Upper lobe of left lung (tissue), 6 donors: ENCODE measurements at regions not wholly inside any gene's neighbourhood (a gene's known extent, or its start where the extent isn't known, plus 50 kb on each side); places are given as distances from the start of the nearest gene placed in this dataset.

ENCODE experiments used
- ATAC-seq, 2 donors: fragments of 200-7000 bp; cut with Tn5 transposase; one replicate each; pipeline ENCODE4 v1.9.1; 2022; ENCODE audit warnings: mild to moderate bottlenecking in 2 of 2, moderate library complexity in 2 of 2; ENCODE audit not compliant: low FRiP score in 2 of 2
- DNase-seq, 2 donors: peaks; one replicate each; pipeline ENCODE4 v3.0.0-alpha.2; 2019 to 2020
- H3K27ac ChIP-seq, 4 donors: fragments of 200-600 bp; sonication (generic); one replicate each; pipeline ENCODE4 v1.5.1; 2016 to 2019
- H3K27me3 ChIP-seq, 4 donors: fragments of 200-600 bp; sonication (generic); one replicate each; pipeline ENCODE4 v1.5.1; 2017 to 2019
- H3K36me3 ChIP-seq, 4 donors: fragments of 200-600 bp; sonication (generic); one replicate each; pipeline ENCODE4 v1.5.1; 2016 to 2019
- H3K4me1 ChIP-seq, 4 donors: fragments of 200-600 bp; sonication (generic); one replicate each; pipeline ENCODE4 v1.5.1; 2018 to 2019
- H3K4me3 ChIP-seq, 4 donors: fragments of 200-600 bp; sonication (generic); one replicate each; pipeline ENCODE4 v1.5.1; 2017 to 2019; ENCODE audit warnings: mild to moderate bottlenecking in 2 of 4, moderate library complexity in 1 of 4
- H3K9me3 ChIP-seq, 4 donors: fragments of 200-600 bp; sonication (generic); one replicate each; pipeline ENCODE4 v1.5.1; 2018 to 2019
- EP300 ChIP-seq, 4 donors: sonication (generic); formaldehyde crosslinking; IDR thresholded peaks; one replicate each; pipeline ENCODE4 v1.5.1; 2017; ENCODE audit warnings: antibody characterized with exemption in 4 of 4, control low read depth in 2 of 4
- POLR2A ChIP-seq, 4 donors: fragments of 450-650 bp; IDR thresholded peaks; one replicate each; pipeline ENCODE4 v1.5.1; 2016 to 2017; ENCODE audit warnings: antibody characterized with exemption in 4 of 4, mild to moderate bottlenecking in 2 of 4
- POLR2AphosphoS5 ChIP-seq, 2 donors: sonication (generic); formaldehyde crosslinking; IDR thresholded peaks; one replicate each; pipeline ENCODE4 v1.5.1; 2017; ENCODE audit warnings: antibody characterized with exemption in 2 of 2
- WGBS, 2 donors: methylation state at CpG; one replicate each; pipeline ENCODE4 v1.1.5; 2017 to 2018; 5-methylcytosine and 5-hydroxymethylcytosine counted together
- TF ChIP-seq, protein P1 (sequence below), 6 experiments: fragments of 450-650 bp in 4 of 6; fragments of 200-600 bp in 2 of 6; sonication (generic) in 2 of 6; IDR thresholded peaks; one replicate each; pipeline ENCODE4 v1.5.1; 2016 to 2019; ENCODE audit warnings: antibody characterized with exemption in 6 of 6
- donor health status: DM: no; HTN: no; CAD: no; lungs with moderate emphysema.
- donor health status: DM: no; HTN: yes; CAD: no; lungs with severe emphysema.

DNA sequence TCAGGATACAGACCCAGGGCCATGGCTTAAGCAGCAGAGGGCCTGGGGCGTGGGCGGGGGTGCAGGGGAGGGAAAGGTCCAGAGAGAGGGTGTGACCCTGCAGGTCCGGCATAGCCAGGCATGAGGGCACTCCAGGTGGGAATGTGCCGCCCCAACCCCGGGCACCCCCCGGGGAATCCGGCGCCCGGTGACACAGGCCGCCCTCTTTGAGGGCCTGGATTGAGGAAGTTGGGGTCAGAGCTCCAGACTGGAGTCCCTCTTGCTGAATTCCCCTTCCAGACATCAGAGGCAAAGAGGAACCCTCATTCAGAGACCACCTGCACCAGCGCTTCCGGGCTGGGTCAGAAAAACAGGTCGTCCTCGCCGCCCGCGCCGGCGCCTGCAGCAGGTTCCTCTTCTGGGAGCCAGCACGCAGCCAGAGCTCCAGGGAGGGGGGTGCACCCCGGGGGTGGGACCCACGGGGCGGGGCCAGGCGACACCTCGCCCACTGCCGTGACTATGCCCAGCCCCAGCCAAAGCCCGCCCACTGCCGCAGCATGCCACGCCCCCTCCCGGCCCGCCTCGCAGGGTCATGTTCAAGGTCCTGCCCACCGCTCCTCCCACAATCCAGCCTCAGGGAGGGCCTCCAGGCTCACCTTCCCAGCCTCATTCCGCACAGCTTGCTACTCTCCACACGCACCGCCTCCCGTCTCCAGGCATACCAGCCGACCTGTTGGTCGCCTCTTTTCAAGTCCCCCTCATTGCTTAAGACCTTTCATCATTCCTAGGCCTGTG lies 98.3 kb upstream of the ID2 start:
- Histone ChIP-seq H3K4me1 (peaks cover 6 to 28% (median 13%) of the 10 kb centered on the region in 4 donors), H3K27me3 (no peaks in the 10 kb centered on the region), H3K4me3 (peak overlapping the region in 3 of 4 donors; percentile 20 to 29 (median 27)), H3K27ac (peak overlapping the region; percentile 19 to 77 (median 62)), H3K36me3 (no peaks in the 10 kb centered on the region), H3K9me3 (no peaks in the 10 kb centered on the region)
- 41 to 53% methylated on average over 31 to 34 of the region's 39 CpGs for WGBS, 2 donors
- TF ChIP-seq, protein P1, sequence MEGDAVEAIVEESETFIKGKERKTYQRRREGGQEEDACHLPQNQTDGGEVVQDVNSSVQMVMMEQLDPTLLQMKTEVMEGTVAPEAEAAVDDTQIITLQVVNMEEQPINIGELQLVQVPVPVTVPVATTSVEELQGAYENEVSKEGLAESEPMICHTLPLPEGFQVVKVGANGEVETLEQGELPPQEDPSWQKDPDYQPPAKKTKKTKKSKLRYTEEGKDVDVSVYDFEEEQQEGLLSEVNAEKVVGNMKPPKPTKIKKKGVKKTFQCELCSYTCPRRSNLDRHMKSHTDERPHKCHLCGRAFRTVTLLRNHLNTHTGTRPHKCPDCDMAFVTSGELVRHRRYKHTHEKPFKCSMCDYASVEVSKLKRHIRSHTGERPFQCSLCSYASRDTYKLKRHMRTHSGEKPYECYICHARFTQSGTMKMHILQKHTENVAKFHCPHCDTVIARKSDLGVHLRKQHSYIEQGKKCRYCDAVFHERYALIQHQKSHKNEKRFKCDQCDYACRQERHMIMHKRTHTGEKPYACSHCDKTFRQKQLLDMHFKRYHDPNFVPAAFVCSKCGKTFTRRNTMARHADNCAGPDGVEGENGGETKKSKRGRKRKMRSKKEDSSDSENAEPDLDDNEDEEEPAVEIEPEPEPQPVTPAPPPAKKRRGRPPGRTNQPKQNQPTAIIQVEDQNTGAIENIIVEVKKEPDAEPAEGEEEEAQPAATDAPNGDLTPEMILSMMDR (IDR thresholded peaks at IDR 0.05), result peak in 1 of 6 experiments; percentile 15
- TF ChIP-seq POLR2A (IDR thresholded peaks at IDR 0.05) (peak in 2 of 4 donors; percentile 30 to 67), EP300 (IDR thresholded peaks at IDR 0.05) (no peak), POLR2AphosphoS5 (IDR thresholded peaks at IDR 0.05) (peak in 1 of 2 donors; percentile 50)
- peak; percentile 99 for DNase-seq
- ATAC-seq, result peak; percentile 96 to 98

DNA sequence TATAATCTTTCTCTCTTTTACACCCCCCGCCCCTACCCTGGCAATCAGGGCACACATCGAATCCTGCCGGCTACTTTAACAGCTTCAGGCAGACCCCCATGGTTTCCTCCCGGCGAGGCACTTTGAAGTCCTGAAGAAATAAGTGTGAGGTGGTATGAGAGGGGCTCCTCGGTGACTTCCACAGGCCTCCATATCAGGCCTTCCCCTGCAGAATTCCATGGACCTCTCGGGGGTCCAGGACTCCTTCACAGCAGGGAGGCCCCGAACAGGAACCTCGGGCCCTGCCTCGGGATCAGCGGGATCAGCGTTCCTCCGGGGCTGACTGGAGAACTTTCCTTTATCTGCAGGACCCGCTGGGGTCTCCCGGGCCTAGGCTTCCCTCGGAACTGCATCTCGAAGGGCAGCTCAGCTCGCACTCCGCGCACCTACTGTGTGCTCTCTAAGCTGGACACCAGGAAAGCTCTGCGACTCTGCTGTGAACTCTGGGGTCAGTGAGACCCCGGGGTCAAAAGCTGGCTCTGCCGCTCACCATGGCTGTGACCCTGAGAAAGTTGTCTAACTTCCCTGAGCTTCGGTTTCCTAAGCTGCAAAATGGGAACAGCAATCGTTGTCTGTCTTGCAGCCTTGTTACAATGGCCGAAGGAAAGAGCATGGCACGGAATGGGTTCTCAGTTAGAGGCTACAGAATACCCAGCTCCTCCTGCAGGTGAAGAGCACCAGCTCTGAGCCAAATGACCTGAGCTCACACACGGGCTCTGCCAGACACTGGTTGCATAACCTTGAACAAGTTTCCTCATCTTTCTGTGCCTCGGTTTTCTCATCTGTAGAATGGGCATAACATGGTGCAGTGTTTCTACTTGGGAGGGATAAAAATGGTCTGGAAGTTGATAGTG lies 97.4 kb upstream of the ID2 start:
- no peaks in the 10 kb centered on the region for H3K36me3 ChIP-seq
- H3K9me3 ChIP-seq, result no peaks in the 10 kb centered on the region
- peak overlapping the region in 2 of 4 donors; percentile 20 to 29 for H3K4me3 ChIP-seq
- H3K27me3 ChIP-seq, result no peaks in the 10 kb centered on the region
- H3K27ac ChIP-seq, result peak overlapping the region in 2 of 4 donors; percentile 66 to 77
- peaks cover 6 to 28% (median 13%) of the 10 kb centered on the region in 4 donors for H3K4me1 ChIP-seq
- TF ChIP-seq POLR2A (IDR thresholded peaks at IDR 0.05), result no peak
- TF ChIP-seq, protein P1 (IDR thresholded peaks at IDR 0.05), result no peak
- no peak for ATAC-seq
- DNase-seq, result no peak
- WGBS, 2 donors, result 63 to 67% methylated on average over 14 to 29 of the region's 29 CpGs

DNA sequence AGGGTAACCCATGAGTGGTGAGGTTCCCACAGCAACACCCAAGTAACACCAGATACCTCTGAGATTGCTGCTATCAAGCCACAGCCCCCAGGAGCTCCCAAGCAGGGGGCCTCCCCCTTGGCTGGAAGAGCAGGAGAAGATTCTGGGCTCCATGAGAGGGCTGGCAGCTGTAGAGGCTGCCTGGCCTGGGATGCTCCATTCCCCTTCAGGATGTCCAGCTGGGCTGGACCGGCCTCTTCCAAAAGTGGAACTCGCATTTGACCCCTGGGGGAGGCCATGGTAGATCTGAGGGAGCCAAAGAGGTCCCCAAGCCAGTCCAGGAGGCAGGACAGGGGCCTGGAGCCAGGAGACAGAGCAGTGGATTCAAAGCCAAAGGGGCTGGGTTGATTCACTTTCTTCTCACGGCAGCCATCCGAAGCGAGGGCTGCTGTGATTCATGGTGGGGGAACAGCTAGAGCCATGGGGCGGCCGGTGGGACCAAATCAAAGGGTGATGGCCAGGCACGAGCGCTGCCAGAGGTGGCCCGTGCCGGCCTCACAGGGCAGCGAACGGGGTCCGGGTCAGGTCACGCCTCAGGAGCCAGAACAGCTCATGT lies 95.3 kb upstream of the ID2 start:
- Histone ChIP-seq H3K4me1 (peaks cover 6 to 20% (median 13%) of the 10 kb centered on the region in 4 donors), H3K27ac (no peak overlapping the region), H3K9me3 (no peaks in the 10 kb centered on the region), H3K36me3 (no peaks in the 10 kb centered on the region), H3K27me3 (no peaks in the 10 kb centered on the region), H3K4me3 (no peak overlapping the region)
- ATAC-seq (no peak), DNase-seq (no peak)
- no peak for TF ChIP-seq EP300 (IDR thresholded peaks at IDR 0.05)
- no peak for TF ChIP-seq POLR2A (IDR thresholded peaks at IDR 0.05)
- TF ChIP-seq, protein P1 (IDR thresholded peaks at IDR 0.05), result no peak
- 93 to 96% methylated on average over 13 to 15 of the region's 15 CpGs for WGBS, 2 donors

DNA sequence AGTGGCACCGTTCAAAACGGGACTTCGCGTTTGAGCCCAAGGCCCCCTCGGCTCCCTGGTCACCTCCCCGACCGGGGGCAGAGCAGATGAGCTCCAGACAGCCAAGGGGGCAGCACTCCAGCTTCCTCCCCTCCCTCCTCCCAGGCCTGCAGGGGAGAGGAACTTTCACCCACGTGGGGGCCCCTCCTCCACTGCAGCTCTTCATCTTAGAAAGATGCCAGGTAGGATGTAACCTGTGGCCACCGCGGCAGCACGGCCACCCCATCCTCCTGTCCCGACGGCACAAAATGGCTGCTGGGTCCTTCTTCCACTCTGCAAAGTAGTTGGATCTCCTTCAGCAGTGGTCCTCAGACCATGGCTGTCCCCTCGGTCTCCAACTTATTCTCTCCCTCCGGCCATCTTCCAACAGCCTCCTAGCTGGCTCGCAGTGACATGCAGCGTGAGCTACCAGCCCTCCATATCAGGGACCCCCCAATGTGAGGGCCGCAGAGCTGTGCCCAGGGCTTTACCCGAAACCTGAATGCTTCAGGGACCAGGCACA lies 94.5 kb upstream of the ID2 start:
- no peak for TF ChIP-seq POLR2AphosphoS5 (IDR thresholded peaks at IDR 0.05)
- TF ChIP-seq, protein P1 (IDR thresholded peaks at IDR 0.05), result no peak
- TF ChIP-seq POLR2A (IDR thresholded peaks at IDR 0.05), result no peak
- TF ChIP-seq EP300 (IDR thresholded peaks at IDR 0.05), result no peak
- H3K36me3 ChIP-seq, result no peaks in the 10 kb centered on the region
- DNase-seq (no peak), ATAC-seq (no peak)
- H3K4me3 ChIP-seq, result no peak overlapping the region
- no peak overlapping the region for H3K27ac ChIP-seq
- no peaks in the 10 kb centered on the region for H3K27me3 ChIP-seq
- H3K9me3 ChIP-seq, result no peaks in the 10 kb centered on the region
- H3K4me1 ChIP-seq, result peaks cover 6 to 18% (median 11%) of the 10 kb centered on the region in 4 donors
- WGBS, 2 donors, result 84 to 89% methylated on average over 16 to 19 of the region's 19 CpGs
